OCI-LY3 (cell line): ENCODE measurements at regions not wholly inside any gene's neighbourhood (a gene's known extent, or its start where the extent isn't known, plus 50 kb on each side); places are given as distances from the start of the nearest gene placed in this dataset.

Experiments
- EZH2phosphoT487 ChIP-seq: fragments of 200-600 bp; shearing (Covaris generic); IDR thresholded peaks from 2 replicates; pipeline ENCODE4 v1.6.1; 2018; ENCODE audit warnings: antibody characterized with exemption, mixed run types, low read depth
- TF ChIP-seq, protein P1 (sequence below): fragments of 200-600, 300-600 bp; sonication (generic); IDR thresholded peaks from 2 replicates; pipeline ENCODE4 v1.5.1; 2014; ENCODE audit warnings: antibody characterized with exemption, low read length, low read depth

DNA sequence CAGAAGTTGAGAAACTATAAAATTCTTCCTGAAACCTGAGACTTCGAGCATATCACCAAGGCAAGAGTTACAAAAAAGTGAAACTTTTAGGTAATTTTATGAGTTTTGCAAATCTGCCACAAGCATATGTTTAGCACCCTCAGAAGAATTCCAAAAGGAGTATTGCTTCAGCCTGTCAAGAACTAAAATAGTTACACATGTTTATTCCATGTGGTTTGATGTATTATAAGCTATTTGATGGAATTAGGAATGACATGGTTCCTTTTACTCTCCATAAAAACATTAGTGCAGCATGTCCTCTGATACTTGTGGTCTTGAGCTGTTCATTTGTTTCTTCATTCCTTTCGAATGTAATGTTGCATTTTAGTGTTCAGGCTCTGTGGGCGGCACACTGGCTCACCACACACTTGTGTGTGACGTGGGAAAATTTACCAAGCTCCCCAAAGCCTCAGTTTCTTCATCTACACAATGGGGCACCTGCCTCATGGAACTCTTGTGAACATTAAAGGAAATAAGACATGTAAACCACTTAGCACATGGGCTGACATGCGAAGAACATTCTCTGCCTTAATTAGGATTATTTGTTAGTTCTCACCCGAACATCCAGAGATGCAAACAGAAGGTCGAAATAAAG, 204.2 kb upstream of the FOXF1 start:
- TF ChIP-seq, protein P1, sequence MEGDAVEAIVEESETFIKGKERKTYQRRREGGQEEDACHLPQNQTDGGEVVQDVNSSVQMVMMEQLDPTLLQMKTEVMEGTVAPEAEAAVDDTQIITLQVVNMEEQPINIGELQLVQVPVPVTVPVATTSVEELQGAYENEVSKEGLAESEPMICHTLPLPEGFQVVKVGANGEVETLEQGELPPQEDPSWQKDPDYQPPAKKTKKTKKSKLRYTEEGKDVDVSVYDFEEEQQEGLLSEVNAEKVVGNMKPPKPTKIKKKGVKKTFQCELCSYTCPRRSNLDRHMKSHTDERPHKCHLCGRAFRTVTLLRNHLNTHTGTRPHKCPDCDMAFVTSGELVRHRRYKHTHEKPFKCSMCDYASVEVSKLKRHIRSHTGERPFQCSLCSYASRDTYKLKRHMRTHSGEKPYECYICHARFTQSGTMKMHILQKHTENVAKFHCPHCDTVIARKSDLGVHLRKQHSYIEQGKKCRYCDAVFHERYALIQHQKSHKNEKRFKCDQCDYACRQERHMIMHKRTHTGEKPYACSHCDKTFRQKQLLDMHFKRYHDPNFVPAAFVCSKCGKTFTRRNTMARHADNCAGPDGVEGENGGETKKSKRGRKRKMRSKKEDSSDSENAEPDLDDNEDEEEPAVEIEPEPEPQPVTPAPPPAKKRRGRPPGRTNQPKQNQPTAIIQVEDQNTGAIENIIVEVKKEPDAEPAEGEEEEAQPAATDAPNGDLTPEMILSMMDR = no peak
- TF ChIP-seq EZH2phosphoT487 = no peak
